ENCODE measurements at regions not wholly inside any gene's neighbourhood (a gene's known extent, or its start where the extent isn't known, plus 50 kb on each side); places are given as distances from the start of the nearest gene placed in this dataset.

DNA sequence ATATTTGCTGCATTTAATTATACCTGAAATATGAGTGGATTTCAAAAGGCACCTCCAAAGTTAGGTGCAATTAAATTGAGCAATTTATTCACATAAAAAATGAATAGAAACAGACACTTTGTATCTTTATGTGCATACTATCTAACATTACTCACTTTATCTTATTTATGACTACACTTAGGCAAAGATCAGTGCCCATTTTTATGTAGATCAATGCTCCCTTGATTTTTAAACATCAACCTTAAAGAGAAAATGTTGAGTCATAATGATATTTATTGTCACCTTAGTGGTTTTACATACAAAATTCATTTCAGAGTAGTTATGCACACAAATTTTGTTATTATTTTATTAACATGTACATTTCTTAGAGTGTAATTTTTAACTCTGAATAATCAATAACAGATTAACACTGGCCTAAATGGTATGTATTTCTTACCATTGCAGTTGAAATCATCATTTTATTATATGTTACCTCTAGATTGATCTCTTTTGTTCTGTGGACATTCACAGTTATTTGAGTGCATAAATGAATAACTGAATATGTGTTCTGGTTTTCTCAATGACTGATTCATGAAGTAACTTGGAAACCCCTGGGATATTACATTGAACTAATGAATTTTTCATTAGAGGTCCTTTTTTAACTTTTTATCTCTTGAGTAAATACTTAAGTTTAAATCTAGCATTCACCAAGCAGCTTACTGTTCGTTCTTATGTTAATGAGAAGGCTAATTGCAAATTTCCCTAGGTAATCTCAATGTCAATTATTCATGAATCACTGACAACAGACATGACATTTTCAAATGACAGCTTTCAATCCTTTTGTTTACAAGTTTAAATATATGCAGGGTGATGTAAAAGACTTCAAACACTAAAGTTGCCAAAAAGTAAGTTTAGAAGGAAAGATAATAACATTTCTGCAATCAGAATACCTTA, 1182.0 kb upstream of the PABPC4L start:
- in situ Hi-C loops (cut with HindIII; ENCODE audit: low sequenced_read_pairs): no loop called here
- TF ChIP-seq, protein P1, sequence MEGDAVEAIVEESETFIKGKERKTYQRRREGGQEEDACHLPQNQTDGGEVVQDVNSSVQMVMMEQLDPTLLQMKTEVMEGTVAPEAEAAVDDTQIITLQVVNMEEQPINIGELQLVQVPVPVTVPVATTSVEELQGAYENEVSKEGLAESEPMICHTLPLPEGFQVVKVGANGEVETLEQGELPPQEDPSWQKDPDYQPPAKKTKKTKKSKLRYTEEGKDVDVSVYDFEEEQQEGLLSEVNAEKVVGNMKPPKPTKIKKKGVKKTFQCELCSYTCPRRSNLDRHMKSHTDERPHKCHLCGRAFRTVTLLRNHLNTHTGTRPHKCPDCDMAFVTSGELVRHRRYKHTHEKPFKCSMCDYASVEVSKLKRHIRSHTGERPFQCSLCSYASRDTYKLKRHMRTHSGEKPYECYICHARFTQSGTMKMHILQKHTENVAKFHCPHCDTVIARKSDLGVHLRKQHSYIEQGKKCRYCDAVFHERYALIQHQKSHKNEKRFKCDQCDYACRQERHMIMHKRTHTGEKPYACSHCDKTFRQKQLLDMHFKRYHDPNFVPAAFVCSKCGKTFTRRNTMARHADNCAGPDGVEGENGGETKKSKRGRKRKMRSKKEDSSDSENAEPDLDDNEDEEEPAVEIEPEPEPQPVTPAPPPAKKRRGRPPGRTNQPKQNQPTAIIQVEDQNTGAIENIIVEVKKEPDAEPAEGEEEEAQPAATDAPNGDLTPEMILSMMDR (IDR thresholded peaks at IDR 0.05; ENCODE audit: low read depth, low read length, missing control alignments): no peak
- no peak for DNase-seq (ENCODE audit: low read depth)
- H3K4me3 ChIP-seq (ENCODE audit: low read depth, low read length): no peak overlapping the region

DNA sequence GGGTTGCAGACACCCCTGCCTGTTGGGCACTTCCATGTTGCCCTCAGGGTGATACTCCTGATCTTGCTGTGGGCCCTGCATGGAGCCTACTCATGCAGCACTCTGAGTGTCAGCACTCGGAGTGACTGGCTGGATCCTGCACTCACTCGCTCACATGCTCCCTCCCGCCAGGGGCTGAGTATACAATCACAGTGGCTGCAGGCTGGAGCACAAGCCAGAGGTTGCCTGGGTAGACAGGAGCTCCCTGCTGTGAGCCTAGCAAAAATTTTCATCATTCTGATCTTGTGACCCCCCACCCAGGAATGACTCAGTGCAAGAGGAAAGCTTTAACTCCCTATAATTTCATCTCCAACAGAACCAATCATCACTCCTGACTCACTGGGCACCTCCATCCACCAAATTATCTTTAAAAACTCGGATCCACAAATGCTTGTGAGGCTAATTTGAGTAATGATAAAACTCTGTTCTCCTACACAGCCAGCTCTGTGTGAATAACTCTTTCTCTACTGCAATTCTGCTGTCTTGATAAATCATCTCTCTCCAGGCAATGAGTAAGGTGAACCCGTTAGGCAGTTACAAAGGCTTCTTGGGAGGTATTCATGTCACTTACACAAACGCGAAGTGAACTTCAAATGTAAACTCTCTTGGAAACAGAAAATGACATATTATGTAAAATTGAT, 1180.8 kb upstream of the PABPC4L start:
- TF ChIP-seq, protein P1 (IDR thresholded peaks at IDR 0.05; ENCODE audit: low read depth, low read length, missing control alignments): no peak
- no peak for DNase-seq (ENCODE audit: low read depth)
- H3K4me3 ChIP-seq (ENCODE audit: low read depth, low read length): no peak overlapping the region
- in situ Hi-C loops (cut with HindIII; ENCODE audit: low sequenced_read_pairs): no loop called here

DNA sequence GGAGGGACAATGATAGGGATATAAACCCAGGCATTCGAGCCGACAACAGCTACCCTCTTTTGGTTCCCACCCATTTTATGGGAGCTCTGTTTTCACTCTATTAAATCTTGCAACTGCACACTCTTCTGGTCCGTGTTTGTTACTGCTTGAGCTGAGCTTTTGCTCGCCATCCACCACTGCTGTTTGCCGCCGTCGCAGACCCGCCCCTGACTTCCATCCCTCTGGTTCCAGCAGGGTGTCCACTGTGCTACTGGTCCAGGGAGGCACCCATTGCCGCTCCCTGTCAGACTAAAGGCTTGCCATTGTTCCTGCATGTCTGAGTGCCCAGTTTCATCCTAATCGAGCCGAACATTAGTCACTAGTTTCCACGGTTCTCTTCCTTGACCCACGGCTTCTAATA, 1170.5 kb upstream of the PABPC4L start:
- in situ Hi-C loops (cut with HindIII; ENCODE audit: low sequenced_read_pairs): no loop called here
- TF ChIP-seq, protein P1 (IDR thresholded peaks at IDR 0.05; ENCODE audit: low read depth, low read length, missing control alignments): no peak

DNA sequence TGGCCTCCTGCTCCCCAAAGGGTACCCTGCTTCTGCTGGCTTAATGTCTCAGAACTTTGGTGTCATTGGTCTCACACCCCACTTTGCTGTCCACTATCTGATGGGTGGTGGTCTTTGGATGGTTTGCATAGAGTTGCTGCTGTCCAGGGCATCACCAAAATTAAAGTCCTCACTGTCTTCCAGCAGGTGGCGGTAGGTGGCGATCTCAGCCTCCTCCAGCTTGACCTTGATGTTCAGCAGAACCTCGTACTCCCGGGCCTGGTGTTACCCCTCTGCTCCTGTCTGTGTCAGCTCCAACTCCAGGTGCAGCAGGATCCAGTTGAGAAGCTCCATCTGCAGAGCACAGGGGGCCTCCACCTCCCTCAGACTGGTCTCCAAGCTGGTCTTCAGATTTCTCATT, 1169.5 kb upstream of the PABPC4L start:
- TF ChIP-seq, protein P1 (IDR thresholded peaks at IDR 0.05; ENCODE audit: low read depth, low read length, missing control alignments): no peak
- in situ Hi-C loops (cut with HindIII; ENCODE audit: low sequenced_read_pairs): no loop called here
- no peak overlapping the region for H3K4me3 ChIP-seq (ENCODE audit: low read depth, low read length)
- no peak for DNase-seq (ENCODE audit: low read depth)

More for the DNA sequence above, 1170.5 kb upstream of the PABPC4L start:
- no peak for DNase-seq (ENCODE audit: low read depth)
- H3K4me3 ChIP-seq (ENCODE audit: low read depth, low read length): no peak overlapping the region

DNA sequence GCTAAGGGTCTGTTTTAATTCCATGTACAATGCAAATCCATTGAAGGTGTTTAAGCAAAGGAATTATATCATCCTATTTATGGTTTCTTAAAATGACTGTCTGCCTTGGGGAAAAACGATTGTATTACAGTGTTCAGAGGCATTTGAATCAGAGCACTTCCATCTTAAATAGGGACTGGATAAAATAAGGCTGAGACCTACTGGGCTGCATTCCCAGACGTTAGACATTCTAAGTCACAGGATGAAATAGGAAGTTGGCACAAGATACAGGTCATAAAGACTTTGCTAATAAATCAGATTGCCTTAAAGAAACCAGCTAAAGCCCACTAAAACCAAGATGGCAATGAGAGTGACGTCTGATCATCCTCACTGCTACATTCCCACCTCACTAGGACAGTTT, 1167.2 kb upstream of the PABPC4L start:
- H3K4me3 ChIP-seq (ENCODE audit: low read depth, low read length): no peak overlapping the region
- in situ Hi-C loops (cut with HindIII; ENCODE audit: low sequenced_read_pairs): no loop called here
- DNase-seq (ENCODE audit: low read depth): no peak
- TF ChIP-seq, protein P1 (IDR thresholded peaks at IDR 0.05; ENCODE audit: low read depth, low read length, missing control alignments): no peak

DNA sequence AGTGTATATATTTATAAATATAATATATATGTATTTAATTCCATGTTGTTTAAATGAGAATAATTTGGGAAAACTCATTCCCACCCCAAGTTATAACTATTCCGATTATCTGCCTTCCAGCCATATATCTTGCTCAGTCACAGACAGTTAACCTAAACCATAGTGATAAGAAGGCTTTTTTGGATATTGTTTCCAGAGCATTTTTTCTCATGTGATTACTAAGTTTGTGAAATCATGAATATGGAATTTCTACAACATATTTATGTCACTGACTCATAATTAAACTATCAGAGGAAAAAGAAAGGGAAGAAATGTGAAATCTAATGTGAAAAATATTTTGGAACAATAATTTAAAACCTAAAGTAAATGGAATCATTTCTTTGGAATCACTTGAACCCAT, 1163.5 kb upstream of the PABPC4L start:
- no peak overlapping the region for H3K4me3 ChIP-seq (ENCODE audit: low read depth, low read length)
- TF ChIP-seq, protein P1 (IDR thresholded peaks at IDR 0.05; ENCODE audit: low read depth, low read length, missing control alignments): no peak
- no peak for DNase-seq (ENCODE audit: low read depth)
- in situ Hi-C loops (cut with HindIII; ENCODE audit: low sequenced_read_pairs): no loop called here
